IMR-90 (cell line): ENCODE measurements at regions not wholly inside any gene's neighbourhood (a gene's known extent, or its start where the extent isn't known, plus 50 kb on each side); places are given as distances from the start of the nearest gene placed in this dataset.

Experiments
- ATAC-seq: fragments of 200-7000 bp; cut with Tn5 transposase; 2 replicates; pipeline ENCODE4 v1.9.1; 2020; ENCODE audit warnings: low read depth, mild to moderate bottlenecking, moderate library complexity
- BruUV-seq: library from RNA; stranded (reverse); fragments of 400-500 nt; replicated peaks from 2 replicates; lab custom pipeline; 2021; lab: Mats Ljungman, UMichigan
- CTCF ChIA-PET: fragments of 300-600 bp; formaldehyde crosslinking; extraction: SDS; loops from one replicate; lab custom pipeline; 2021; ENCODE audit warnings: antibody characterized with exemption; lab: Yijun Ruan, JAX
- POLR2A ChIA-PET: fragments of 300-600 bp; sonication (Branson Sonifier 250); formaldehyde crosslinking; loops from one replicate; lab custom pipeline; 2022; ENCODE audit warnings: antibody characterized with exemption; ENCODE audit not compliant: unreplicated experiment; lab: Charles Lee
- DNase-seq: peaks from one replicate; pipeline ENCODE4 v3.0.0; 2013
- H2AFZ ChIP-seq: replicated peaks from 2 replicates; pipeline ENCODE3; 2013; ENCODE audit warnings: low read length, mild to moderate bottlenecking; ENCODE audit not compliant: poor library complexity
- H2AK5ac ChIP-seq: 2 replicates; pipeline ENCODE4 v1.6.1; 2013; ENCODE audit warnings: low read depth, low read length, inconsistent platforms
- H2AK9ac ChIP-seq: replicated peaks from 2 replicates; pipeline ENCODE3; 2013; ENCODE audit warnings: mild to moderate bottlenecking, low read depth, low read length, moderate library complexity; ENCODE audit not compliant: poor library complexity
- H2BK120ac ChIP-seq: 2 replicates; pipeline ENCODE4 v1.6.1; 2013; ENCODE audit warnings: low read depth, low read length, inconsistent platforms
- H2BK15ac ChIP-seq: 3 replicates; pipeline ENCODE4 v1.6.1; 2013; ENCODE audit warnings: low read depth, low read length, inconsistent platforms
- H2BK20ac ChIP-seq: 2 replicates; pipeline ENCODE4 v1.6.1; 2013; ENCODE audit warnings: low read depth, mild to moderate bottlenecking, inconsistent platforms, low read length, moderate library complexity
- H2BK5ac ChIP-seq: 2 replicates; pipeline ENCODE4 v1.6.1; 2013; ENCODE audit warnings: mild to moderate bottlenecking, low read depth, low read length, inconsistent platforms; ENCODE audit not compliant: poor library complexity, severe bottlenecking
- H3K14ac ChIP-seq: replicated peaks from 2 replicates; pipeline ENCODE4 v1.6.1; 2013; ENCODE audit warnings: low read depth, low read length, inconsistent platforms
- H3K18ac ChIP-seq: 2 replicates; pipeline ENCODE4 v1.6.1; 2013; ENCODE audit warnings: low read depth, low read length, control low read depth
- H3K23ac ChIP-seq: 2 replicates; pipeline ENCODE4 v1.6.1; 2013; ENCODE audit warnings: low read depth, low read length, inconsistent platforms
- H3K27ac ChIP-seq: 2 replicates; pipeline ENCODE4 v1.5.1; 2013; ENCODE audit warnings: mild to moderate bottlenecking, control low read depth, low read length; ENCODE audit not compliant: insufficient read depth
- H3K27me3 ChIP-seq: 2 replicates; pipeline ENCODE4 v1.6.1; 2013; ENCODE audit warnings: low read length; ENCODE audit not compliant: control insufficient read depth, insufficient read depth
- H3K36me3 ChIP-seq: 2 replicates; pipeline ENCODE4 v1.6.1; 2013; ENCODE audit warnings: low read length, mixed read lengths; ENCODE audit not compliant: control insufficient read depth, insufficient read depth
- H3K4ac ChIP-seq: 2 replicates; pipeline ENCODE4 v1.6.1; 2013; ENCODE audit warnings: low read depth, low read length, inconsistent platforms
- H3K4me1 ChIP-seq: 2 replicates; pipeline ENCODE4 v1.6.1; 2013; ENCODE audit warnings: low read length, mixed read lengths; ENCODE audit not compliant: control insufficient read depth, insufficient read depth
- H3K4me2 ChIP-seq: 2 replicates; pipeline ENCODE4 v1.6.1; 2013; ENCODE audit warnings: low read depth, mild to moderate bottlenecking, control low read depth, low read length, moderate library complexity
- H3K4me3 ChIP-seq: 2 replicates; pipeline ENCODE4 v1.5.1; 2013; ENCODE audit warnings: low read depth, mild to moderate bottlenecking, control low read depth, low read length, moderate library complexity; ENCODE audit not compliant: insufficient read depth
- H3K56ac ChIP-seq: 2 replicates; pipeline ENCODE4 v1.6.1; 2013; ENCODE audit warnings: low read length, inconsistent platforms; ENCODE audit not compliant: insufficient read depth; ENCODE audit errors: extremely low read depth
- H3K79me1 ChIP-seq, 2 experiments: 2 replicates each; pipeline ENCODE4 v1.6.1; 2013; ENCODE audit warnings: low read length in 2 of 2, inconsistent platforms in 1 of 2, low read depth in 1 of 2
- H3K9ac ChIP-seq: 2 replicates; pipeline ENCODE4 v1.6.1; 2013; ENCODE audit warnings: low read depth, low read length, control low read depth
- H3K9me1 ChIP-seq: 2 replicates; pipeline ENCODE4 v1.6.1; 2013; ENCODE audit warnings: low read length, inconsistent platforms; ENCODE audit not compliant: insufficient read depth
- H3K9me3 ChIP-seq: 2 replicates; pipeline ENCODE4 v1.6.1; 2013; ENCODE audit warnings: low read length; ENCODE audit not compliant: control insufficient read depth, insufficient read depth
- H4K20me1 ChIP-seq: 2 replicates; pipeline ENCODE4 v1.6.1; 2013; ENCODE audit warnings: low read length, inconsistent platforms; ENCODE audit not compliant: insufficient read depth
- H4K5ac ChIP-seq: 2 replicates; pipeline ENCODE4 v1.6.1; 2013; ENCODE audit warnings: mild to moderate bottlenecking, low read depth, low read length, control low read depth
- H4K8ac ChIP-seq, 2 experiments: 2 replicates each; pipeline ENCODE4 v1.6.1; 2013; ENCODE audit warnings: low read depth in 2 of 2, low read length in 2 of 2, control low read depth in 1 of 2, inconsistent platforms in 1 of 2
- H4K91ac ChIP-seq: 2 replicates; pipeline ENCODE4 v1.6.1; 2013; ENCODE audit warnings: low read depth, low read length, inconsistent platforms; ENCODE audit not compliant: insufficient read depth
- CTCF ChIP-seq: conservative IDR thresholded peaks from 2 replicates; pipeline ENCODE4 v1.5.1; 2012; ENCODE audit warnings: mild to moderate bottlenecking, low read depth, low read length, improper control_type of control experiment
- MAFK ChIP-seq: IDR thresholded peaks from 2 replicates; pipeline ENCODE4 v1.6.1; 2012; ENCODE audit warnings: low read depth, low read length, improper control_type of control experiment
- MXI1 ChIP-seq: IDR thresholded peaks from 2 replicates; pipeline ENCODE4 v1.6.1; 2012; ENCODE audit warnings: low read depth, mild to moderate bottlenecking, low read length, moderate library complexity, borderline replicate concordance
- POLR2A ChIP-seq: IDR thresholded peaks from 2 replicates; pipeline ENCODE4 v1.6.1; 2012; ENCODE audit warnings: mild to moderate bottlenecking, low read depth, low read length
- SMC3 ChIP-seq: fragments of 150-350 bp; IDR thresholded peaks from 2 replicates; pipeline ENCODE4 v1.6.1; 2016; ENCODE audit warnings: low read depth, mild to moderate bottlenecking, antibody characterized with exemption, low read length, moderate library complexity
- USF2 ChIP-seq: fragments of 150-350 bp; IDR thresholded peaks from 2 replicates; pipeline ENCODE4 v1.6.1; 2017; ENCODE audit warnings: mild to moderate bottlenecking, antibody characterized with exemption, low read length, low read depth
- WGBS, 2 experiments: methylation state at CpG; one replicate each; pipeline versions ENCODE4 v1.1.5 to v1.1.7; 2013; ENCODE audit warnings: missing lambda C conversion rate in 2 of 2; ENCODE audit not compliant: insufficient read length in 1 of 2; ENCODE audit errors: extremely low coverage in 2 of 2; 5-methylcytosine and 5-hydroxymethylcytosine counted together
- dilution Hi-C: fragments of 300-500 bp; cut with HindIII; formaldehyde crosslinking; loops from one replicate; pipeline ENCODE4 v1.14.3; 2018; ENCODE audit warnings: low sequenced_read_pairs; ENCODE audit not compliant: unreplicated experiment
- in situ Hi-C: fragments of 300-500 bp; cut with MboI; formaldehyde crosslinking; loops from 3 replicates; pipeline ENCODE4 v1.14.3; 2019; ENCODE audit warnings: low sequenced_read_pairs, inconsistent platforms, mixed read lengths
- intact Hi-C: fragments of 100-400 bp; cut with micrococcal nuclease; formaldehyde crosslinking; loops from 2 replicates; pipeline ENCODE4 v1.10.0; 2022

GRCh38 chr6:26249957-26250697, 114.9 kb upstream of the BTN3A2 start:
- Histone ChIP-seq H3K79me1 (no peaks in the 10 kb centered on the region; a peak in 1 of 4 replicates), H3K23ac (peak overlapping the region; percentile 97), H2AFZ (peak overlapping the region; percentile 91), H3K36me3 (no peaks in the 10 kb centered on the region), H3K14ac (peak overlapping the region; percentile 89), H2BK20ac (no peak overlapping the region), H4K8ac (peak overlapping the region; percentile 31 to 90), H4K20me1 (peaks cover 4% of the 10 kb centered on the region; the same call in 1 of the 2 replicates), H2BK5ac (peak overlapping the region; percentile 67), H4K5ac (peak overlapping the region; percentile 11), H2BK120ac (peak overlapping the region; percentile 83), H3K27ac (peak overlapping the region; percentile 50), H3K18ac (peak overlapping the region; percentile 69), H3K9me1 (peaks cover 2% of the 10 kb centered on the region; the same call in 1 of the 2 replicates), H3K4ac (peak overlapping the region; percentile 73), H3K27me3 (no peaks in the 10 kb centered on the region), H3K4me3 (peak overlapping the region; percentile 66), H3K9ac (peak overlapping the region; percentile 74), H2BK15ac (peak overlapping the region; percentile 15; the same call in 1 of the 3 replicates), H3K56ac (peak overlapping the region; percentile 88), H2AK5ac (no peak overlapping the region), H3K4me1 (no peaks in the 10 kb centered on the region), H2AK9ac (peak overlapping the region; percentile 51), H4K91ac (peak overlapping the region; percentile 59), H3K4me2 (peak overlapping the region; percentile 95), H3K9me3 (no peaks in the 10 kb centered on the region)
- in situ Hi-C loops (no loop called here), dilution Hi-C loops (no loop called here), intact Hi-C loops (loop anchor here (1.0 to 2.0 kb wide), 2 partner anchors 10 to 45 kb away; a partner anchor contains a TSS)
- 0% methylated on average over 17 of the region's 43 CpGs; no CpG with 5 or more reads in 1 of the 2 experiments for WGBS, 2 experiments
- TF ChIP-seq CTCF: peak; percentile 38
- TF ChIP-seq MAFK: no peak
- no peak for TF ChIP-seq SMC3
- no peak for TF ChIP-seq USF2
- TF ChIP-seq POLR2A: peak; percentile 89
- 0 out of 2 replicates have a peak, but pooled peaks have one; percentile 17 for TF ChIP-seq MXI1
- TSS peak; percentile 99 for BruUV-seq
- ATAC-seq (peak; percentile 61), DNase-seq (peak; percentile 73)
- POLR2A ChIA-PET: interaction anchor here (0.6 to 2.0 kb wide), 7 partner anchors 9 to 73 kb away, joined by 3 to 6 read pairs (median 3); a partner anchor contains a TSS
- CTCF ChIA-PET: interaction anchor here (0.7 to 1.4 kb wide), 2 partner anchors 13 to 20 kb away, joined by 3 to 9 read pairs; a partner anchor contains a TSS
